Occipital lobe (tissue), 1 donor: ENCODE measurements at regions not wholly inside any gene's neighbourhood (a gene's known extent, or its start where the extent isn't known, plus 50 kb on each side); places are given as distances from the start of the nearest gene placed in this dataset.

Source experiments
- DNase-seq: peaks from one replicate; lab custom pipeline; 2025; lab: John Stamatoyannopoulos, UW

- no peak for DNase-seq
Observed at GRCh38 chr14:54309615-54310014, 87.2 kb upstream of the CDKN3 start.

DNA sequence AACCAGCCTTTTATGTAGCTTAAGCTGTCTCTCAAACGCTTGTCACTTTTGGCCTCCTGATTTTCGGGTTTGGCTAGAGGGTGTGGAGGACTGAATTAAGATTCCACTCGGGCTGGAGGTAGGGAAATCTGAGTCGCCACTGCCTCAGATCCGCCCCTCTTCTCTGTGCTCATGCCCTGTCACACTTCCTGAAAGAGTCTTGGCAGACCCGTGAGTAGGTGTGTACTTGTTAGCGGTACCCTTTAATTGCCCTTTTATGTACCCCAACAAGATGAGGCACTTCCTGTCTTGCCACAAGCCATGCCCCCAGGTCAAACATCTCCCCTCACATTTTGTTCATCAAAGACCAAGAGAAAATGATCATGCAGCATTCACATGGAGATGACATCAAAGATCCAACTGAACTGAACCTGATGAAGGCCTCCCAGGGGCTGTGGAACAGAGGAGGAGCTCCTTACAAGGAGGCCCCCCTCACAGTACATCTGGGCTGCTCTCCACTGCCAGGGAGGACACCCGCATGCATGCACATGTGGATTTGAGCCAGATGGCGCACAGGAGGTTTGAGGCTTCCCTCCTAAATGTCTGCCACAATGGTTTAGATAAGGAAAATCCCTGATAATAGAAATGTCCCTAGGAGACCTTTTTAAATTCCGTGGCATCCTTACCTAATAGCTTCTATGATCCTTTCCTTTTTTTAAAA, 86.5 kb upstream of the CDKN3 start:
- DNase-seq, result no peak

DNA sequence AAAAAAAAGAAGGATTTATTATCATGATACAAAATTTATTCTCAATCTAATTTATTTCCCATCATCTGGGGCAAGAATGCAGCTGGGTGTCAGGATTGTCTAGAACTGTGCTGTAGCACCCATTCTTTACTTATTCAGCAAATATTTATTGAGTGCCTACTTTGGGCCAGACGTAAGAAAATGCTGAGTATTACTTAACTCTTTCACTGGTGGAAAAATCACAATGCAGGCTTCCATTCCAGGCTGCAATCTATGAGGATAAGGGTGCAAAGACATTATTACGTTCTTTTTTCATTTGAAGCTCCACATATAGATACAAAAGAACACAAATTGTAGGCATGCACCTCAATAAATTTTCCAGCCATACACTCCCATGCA, 86.0 kb upstream of the CDKN3 start:
- DNase-seq, result no peak

DNA sequence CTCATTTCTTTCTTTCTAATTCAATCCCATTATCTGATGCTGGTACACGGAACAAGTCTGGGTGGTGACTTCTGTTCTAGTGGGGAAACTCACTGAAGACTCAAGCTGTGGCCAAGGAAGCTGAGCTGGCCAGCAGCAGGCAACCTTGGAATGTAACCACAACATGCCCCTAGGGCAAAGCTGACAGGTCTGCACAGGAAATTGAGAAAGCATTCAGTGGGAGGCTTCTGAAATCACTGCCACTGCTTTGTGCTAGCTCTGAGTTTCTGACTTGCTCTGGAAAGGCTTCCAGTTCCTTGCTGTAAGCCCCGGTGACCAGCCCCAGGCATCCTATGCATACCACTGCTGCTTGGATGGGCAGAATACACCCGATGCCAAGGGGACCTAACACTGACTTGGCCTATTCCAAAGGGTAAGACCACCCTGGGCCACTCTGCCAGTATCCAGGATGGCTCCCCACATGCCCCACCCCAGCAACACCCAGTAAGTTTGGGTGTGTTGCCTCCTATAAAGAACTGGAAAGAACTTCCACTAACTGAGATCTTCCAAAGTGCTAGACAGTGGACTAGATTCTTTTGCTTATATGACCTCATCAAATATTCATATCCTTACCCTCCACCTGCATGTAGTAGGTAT, 84.5 kb upstream of the CDKN3 start:
- DNase-seq, result no peak

DNA sequence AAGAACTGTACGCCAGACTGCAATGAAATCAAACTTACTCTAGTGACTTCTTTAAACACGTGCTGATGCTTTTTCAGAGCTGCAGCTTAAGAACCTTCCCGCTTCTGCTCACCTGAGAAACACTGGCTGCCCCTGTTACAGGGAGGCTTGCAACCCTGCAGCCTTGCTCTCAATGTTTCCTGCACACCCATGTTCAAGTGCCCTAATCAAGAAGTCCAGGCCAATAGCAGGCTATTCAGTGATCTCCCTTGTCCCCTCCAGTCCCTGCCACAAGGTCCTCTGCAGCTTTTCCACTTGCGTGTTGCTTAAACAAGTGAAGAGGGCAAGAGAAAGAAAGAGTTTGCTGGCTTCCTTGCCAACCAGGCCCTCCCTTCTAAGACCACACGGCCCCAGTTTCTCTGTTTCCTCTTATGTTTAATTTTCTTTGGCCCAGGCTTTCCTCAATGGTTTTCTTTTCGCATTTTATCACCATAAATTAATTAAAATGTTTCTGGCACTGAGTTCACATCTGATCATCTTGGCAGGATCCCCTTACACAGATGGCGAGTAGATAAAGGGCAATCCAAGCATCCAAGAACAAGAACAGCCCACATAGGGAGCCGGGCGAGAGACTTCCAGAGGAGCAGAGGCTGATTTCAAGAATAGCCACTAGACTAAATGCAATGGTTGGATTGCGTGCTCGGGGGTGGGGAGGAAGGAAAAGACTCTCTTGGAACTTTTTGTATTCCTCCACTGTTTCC, 82.3 kb upstream of the CDKN3 start:
- no peak for DNase-seq

DNA sequence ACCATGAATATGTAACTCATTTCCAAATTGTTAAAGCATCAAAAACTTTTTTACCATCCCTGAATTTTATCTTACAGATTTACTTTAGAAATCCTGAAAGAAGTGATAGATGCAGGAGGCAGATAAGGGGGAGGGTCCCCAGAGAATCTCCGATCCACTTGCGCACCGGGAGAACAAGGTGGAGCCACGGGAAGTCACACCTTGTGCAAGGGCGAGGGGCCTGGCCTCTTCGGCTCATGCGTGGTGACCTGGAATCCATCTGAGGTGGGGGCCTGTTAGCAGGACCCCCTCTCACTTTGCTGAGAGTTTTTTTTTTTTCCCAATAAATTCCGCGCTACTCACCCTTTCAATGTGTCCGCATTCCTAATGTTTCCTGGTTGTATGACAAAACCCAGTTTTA, 80.2 kb upstream of the CDKN3 start:
- DNase-seq, result no peak

DNA sequence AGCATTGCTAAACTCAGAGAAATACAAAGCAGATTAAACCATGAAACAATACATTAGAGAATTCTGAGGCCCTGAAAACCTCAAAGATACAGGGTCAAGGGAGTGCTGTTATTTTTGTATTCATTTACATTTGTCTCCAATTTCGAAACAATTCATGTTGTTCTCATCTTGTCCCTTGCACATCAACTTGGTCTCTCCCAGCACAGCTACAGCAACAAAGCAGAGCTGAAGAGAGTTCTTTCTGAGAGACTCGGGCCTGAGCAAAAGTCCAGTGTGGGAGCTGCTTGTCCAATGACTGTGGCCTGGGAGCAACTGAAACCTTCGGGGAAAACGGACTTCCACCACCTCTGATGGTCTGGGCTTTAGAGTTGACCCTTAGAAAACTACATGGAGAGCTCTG, 79.4 kb upstream of the CDKN3 start:
- DNase-seq, result no peak

GRCh38 chr14:54322246-54322645, 74.6 kb upstream of the CDKN3 start:
- DNase-seq, result no peak

DNA sequence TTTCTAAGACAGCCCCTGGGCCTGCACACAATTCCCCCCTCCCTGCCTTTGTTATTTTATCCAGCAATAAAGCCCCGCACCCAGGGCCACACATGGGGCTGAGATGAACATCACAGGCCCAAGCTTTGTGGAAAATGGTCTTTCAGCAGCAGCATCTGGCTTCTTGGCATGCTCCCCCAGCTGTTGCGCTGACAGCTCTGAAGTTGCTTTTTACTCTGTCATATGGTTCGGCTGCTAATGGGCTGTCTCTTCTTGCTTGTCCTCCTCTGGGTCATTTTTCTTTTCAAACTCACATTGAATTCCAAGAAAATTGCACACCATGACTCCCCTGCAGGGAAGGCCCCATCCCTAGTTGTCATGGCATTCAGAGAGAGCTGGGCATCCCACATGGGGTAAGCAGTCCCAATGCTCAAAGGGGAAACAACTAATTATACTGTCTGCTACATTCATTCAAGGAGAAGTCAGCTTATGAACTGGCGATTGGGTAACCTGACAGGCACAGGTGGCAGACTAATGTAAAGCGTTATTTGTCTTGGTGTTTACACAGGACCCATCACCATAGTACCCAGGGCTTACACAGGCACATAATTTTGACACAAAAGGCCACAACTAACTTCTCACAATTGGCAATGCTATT, 74.0 kb upstream of the CDKN3 start:
- no peak for DNase-seq

- DNase-seq, result no peak
Observed at GRCh38 chr14:54325766-54326165, 71.0 kb upstream of the CDKN3 start.

GRCh38 chr14:54329082-54329695, 67.6 kb upstream of the CDKN3 start:
- no peak for DNase-seq

DNA sequence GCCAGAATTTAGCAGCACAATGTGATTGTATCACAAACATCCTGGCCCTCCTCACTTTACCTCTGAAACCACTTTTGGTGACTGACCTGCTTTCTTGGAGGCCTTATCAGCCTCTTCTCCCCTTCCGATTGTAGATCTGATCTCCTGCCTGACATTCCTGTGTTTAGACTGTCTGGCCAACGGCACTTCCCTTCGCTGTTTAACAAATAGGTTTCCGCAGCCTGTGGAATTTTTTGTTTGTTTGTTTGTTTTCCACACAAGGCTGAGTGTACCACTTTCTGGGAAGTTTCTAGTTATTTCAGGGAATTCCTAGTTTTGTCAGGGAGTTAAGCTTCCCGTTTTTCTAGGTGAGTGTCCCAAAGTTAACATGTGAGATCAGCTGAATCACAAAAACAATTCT, 65.9 kb upstream of the CDKN3 start:
- no peak for DNase-seq

DNA sequence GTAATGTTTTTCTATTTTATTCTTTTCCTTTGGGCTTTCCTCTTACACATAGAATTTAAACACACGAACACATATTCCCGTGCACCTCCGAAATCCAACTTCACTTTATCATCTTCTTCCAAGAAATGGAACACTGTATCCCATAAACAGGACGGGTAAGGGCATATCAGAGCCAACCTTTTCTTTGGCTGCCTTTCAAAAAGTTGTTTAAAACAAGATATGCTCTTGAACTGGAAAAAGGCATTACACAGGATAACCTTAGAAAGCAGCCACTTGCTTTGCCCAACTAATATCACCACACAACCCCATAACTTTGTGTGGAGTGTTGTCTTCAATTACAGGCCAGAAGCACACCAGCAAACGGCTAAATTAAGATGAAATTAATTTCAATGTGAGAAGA, 65.3 kb upstream of the CDKN3 start:
- no peak for DNase-seq

- no peak for DNase-seq
Observed at GRCh38 chr14:54332490-54332889, 64.3 kb upstream of the CDKN3 start.

GRCh38 chr14:54333511-54333910, 63.3 kb upstream of the CDKN3 start:
- DNase-seq, result no peak

GRCh38 chr14:54335569-54336155, 61.1 kb upstream of the CDKN3 start:
- no peak for DNase-seq

DNA sequence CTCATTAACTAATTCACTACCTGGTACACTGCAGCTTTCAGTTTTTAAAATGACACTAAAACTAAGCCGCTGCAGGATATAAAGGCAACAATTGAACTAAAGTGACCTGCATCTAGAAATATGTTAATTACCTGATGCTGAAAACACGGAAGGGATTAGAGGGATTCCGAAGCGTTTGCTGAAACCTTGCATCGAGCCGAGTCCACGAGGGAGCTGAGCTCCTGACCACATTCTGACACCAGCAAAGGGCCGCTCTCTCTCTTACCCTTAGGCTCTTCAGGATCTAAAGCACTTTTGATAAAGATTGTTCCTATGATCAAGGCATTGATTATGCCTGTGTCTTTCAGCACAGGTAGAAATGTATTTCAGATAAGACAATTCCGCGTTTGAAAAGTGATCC, 59.5 kb upstream of the CDKN3 start:
- no peak for DNase-seq

DNA sequence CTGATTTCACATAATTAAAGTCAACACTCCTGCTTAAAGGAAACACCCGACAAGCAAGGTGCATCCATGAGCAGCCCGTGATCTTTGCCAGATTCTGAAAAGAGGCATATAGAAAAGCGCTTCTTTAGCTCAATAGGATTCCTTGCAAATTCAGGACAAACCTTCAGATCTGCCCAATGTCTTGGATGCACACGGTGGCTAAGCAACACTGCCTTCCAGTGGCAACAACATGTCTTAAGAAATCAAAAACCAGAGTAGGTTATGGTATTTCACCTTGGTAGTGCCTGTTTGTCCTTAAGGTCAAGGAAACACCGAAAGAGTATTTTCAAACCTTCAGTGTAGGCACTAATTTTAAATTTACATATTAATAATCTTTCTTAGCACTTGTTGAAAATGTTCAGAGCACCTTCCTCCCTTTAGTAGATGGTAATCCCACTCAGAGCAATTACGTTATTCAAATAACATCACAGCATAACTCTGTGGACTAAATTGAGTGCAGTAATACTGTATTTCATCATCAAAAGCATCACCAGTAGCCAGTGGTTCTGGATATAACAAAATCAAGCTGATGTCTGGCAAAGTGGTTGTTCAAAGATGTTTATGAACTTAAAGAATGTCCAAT, 58.0 kb upstream of the CDKN3 start:
- no peak for DNase-seq

GRCh38 chr14:54339771-54340170, 57.0 kb upstream of the CDKN3 start:
- DNase-seq, result no peak

DNA sequence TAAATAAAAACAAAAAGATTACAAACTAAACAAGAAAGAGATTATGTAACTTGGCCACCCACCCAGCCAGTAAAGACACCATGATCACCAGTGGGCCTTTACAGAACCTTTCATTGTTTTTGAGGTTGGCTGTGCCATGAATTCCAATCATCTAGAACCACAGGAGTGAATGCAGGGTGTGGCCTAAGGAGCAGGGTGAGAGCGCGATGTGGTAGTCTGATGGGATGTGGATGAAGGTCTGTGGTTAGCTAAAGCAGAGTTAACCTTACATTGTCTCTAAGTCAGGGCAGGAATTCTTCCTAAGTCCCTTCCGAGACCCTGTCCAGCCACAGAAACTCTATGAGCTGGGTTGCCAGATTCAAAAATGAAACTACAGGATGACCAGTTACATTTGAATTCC, 54.0 kb upstream of the CDKN3 start:
- no peak for DNase-seq
